ENCODE measurements at regions not wholly inside any gene's neighbourhood (a gene's known extent, or its start where the extent isn't known, plus 50 kb on each side); places are given as distances from the start of the nearest gene placed in this dataset.

GRCh38 chr11:39165021-39165420 is 2294.4 kb downstream of the LRRC4C start:
- no peak overlapping the region for H3K4me3 ChIP-seq (ENCODE audit: insufficient read depth, low read depth, low read length)
- no peaks in the 10 kb centered on the region for H3K9me3 ChIP-seq (ENCODE audit: control insufficient read depth, low read length)
- no peaks in the 10 kb centered on the region for H3K27me3 ChIP-seq (ENCODE audit: control insufficient read depth, insufficient read depth, low read length, poor library complexity, severe bottlenecking)
- no peaks in the 10 kb centered on the region for H3K4me1 ChIP-seq (ENCODE audit: control insufficient read depth, insufficient read depth, low read length)
- no peak overlapping the region for H3K27ac ChIP-seq (ENCODE audit: insufficient read depth, low read depth, low read length, poor library complexity, severe bottlenecking)
- no peaks in the 10 kb centered on the region for H3K36me3 ChIP-seq (ENCODE audit: control insufficient read depth, insufficient read depth, low read length)

GRCh38 chr11:39149214-39149613 is 2310.2 kb downstream of the LRRC4C start:
- Histone ChIP-seq H3K27me3 (ENCODE audit: control insufficient read depth, insufficient read depth, low read length, poor library complexity, severe bottlenecking) (no peaks in the 10 kb centered on the region), H3K27ac (ENCODE audit: insufficient read depth, low read depth, low read length, poor library complexity, severe bottlenecking) (no peak overlapping the region), H3K36me3 (ENCODE audit: control insufficient read depth, insufficient read depth, low read length) (no peaks in the 10 kb centered on the region), H3K4me1 (ENCODE audit: control insufficient read depth, insufficient read depth, low read length) (no peaks in the 10 kb centered on the region), H3K4me3 (ENCODE audit: insufficient read depth, low read depth, low read length) (no peak overlapping the region), H3K9me3 (ENCODE audit: control insufficient read depth, low read length) (no peaks in the 10 kb centered on the region)
- WGBS, 2 experiments = 86 to 89% methylated on average over 1 of the region's 1 CpG

GRCh38 chr11:39145346-39145745 is 2314.1 kb downstream of the LRRC4C start:
- Histone ChIP-seq H3K27ac (ENCODE audit: insufficient read depth, low read depth, low read length, poor library complexity, severe bottlenecking) (no peak overlapping the region), H3K9me3 (ENCODE audit: control insufficient read depth, low read length) (no peaks in the 10 kb centered on the region)
- 86 to 100% methylated on average over 1 of the region's 2 CpGs for WGBS, 2 experiments

GRCh38 chr11:39144351-39145130 is 2314.9 kb downstream of the LRRC4C start:
- 80 to 92% methylated on average over 2 to 3 of the region's 3 CpGs for WGBS, 2 experiments

More at GRCh38 chr11:39145346-39145745, 2314.1 kb downstream of the LRRC4C start:
- H3K4me3 ChIP-seq (ENCODE audit: insufficient read depth, low read depth, low read length) = no peak overlapping the region
- H3K27me3 ChIP-seq (ENCODE audit: control insufficient read depth, insufficient read depth, low read length, poor library complexity, severe bottlenecking) = no peaks in the 10 kb centered on the region
- H3K36me3 ChIP-seq (ENCODE audit: control insufficient read depth, insufficient read depth, low read length) = no peaks in the 10 kb centered on the region
- H3K4me1 ChIP-seq (ENCODE audit: control insufficient read depth, insufficient read depth, low read length) = no peaks in the 10 kb centered on the region

GRCh38 chr11:39139581-39139980 is 2319.9 kb downstream of the LRRC4C start:
- 89 to 100% methylated on average over 1 to 3 of the region's 3 CpGs for WGBS, 2 experiments
- Histone ChIP-seq H3K27me3 (ENCODE audit: control insufficient read depth, insufficient read depth, low read length, poor library complexity, severe bottlenecking) (no peaks in the 10 kb centered on the region), H3K9me3 (ENCODE audit: control insufficient read depth, low read length) (no peaks in the 10 kb centered on the region)

More at GRCh38 chr11:39144351-39145130, 2314.9 kb downstream of the LRRC4C start:
- no peak overlapping the region for H3K4me3 ChIP-seq (ENCODE audit: insufficient read depth, low read depth, low read length)
- no peak overlapping the region for H3K27ac ChIP-seq (ENCODE audit: insufficient read depth, low read depth, low read length, poor library complexity, severe bottlenecking)
- no peaks in the 10 kb centered on the region for H3K36me3 ChIP-seq (ENCODE audit: control insufficient read depth, insufficient read depth, low read length)
- no peaks in the 10 kb centered on the region for H3K4me1 ChIP-seq (ENCODE audit: control insufficient read depth, insufficient read depth, low read length)
- H3K9me3 ChIP-seq (ENCODE audit: control insufficient read depth, low read length) = no peaks in the 10 kb centered on the region
- no peaks in the 10 kb centered on the region for H3K27me3 ChIP-seq (ENCODE audit: control insufficient read depth, insufficient read depth, low read length, poor library complexity, severe bottlenecking)

GRCh38 chr11:39120890-39121289 is 2338.6 kb downstream of the LRRC4C start:
- Histone ChIP-seq H3K36me3 (ENCODE audit: control insufficient read depth, insufficient read depth, low read length) (no peaks in the 10 kb centered on the region), H3K4me3 (ENCODE audit: insufficient read depth, low read depth, low read length) (no peak overlapping the region), H3K27me3 (ENCODE audit: control insufficient read depth, insufficient read depth, low read length, poor library complexity, severe bottlenecking) (no peaks in the 10 kb centered on the region), H3K9me3 (ENCODE audit: control insufficient read depth, low read length) (no peaks in the 10 kb centered on the region), H3K27ac (ENCODE audit: insufficient read depth, low read depth, low read length, poor library complexity, severe bottlenecking) (no peak overlapping the region), H3K4me1 (ENCODE audit: control insufficient read depth, insufficient read depth, low read length) (no peaks in the 10 kb centered on the region)
- WGBS, 2 experiments = 95% methylated on average over 5 of the region's 5 CpGs

More at GRCh38 chr11:39139581-39139980, 2319.9 kb downstream of the LRRC4C start:
- Histone ChIP-seq H3K36me3 (ENCODE audit: control insufficient read depth, insufficient read depth, low read length) (no peaks in the 10 kb centered on the region), H3K4me3 (ENCODE audit: insufficient read depth, low read depth, low read length) (no peak overlapping the region), H3K27ac (ENCODE audit: insufficient read depth, low read depth, low read length, poor library complexity, severe bottlenecking) (no peak overlapping the region), H3K4me1 (ENCODE audit: control insufficient read depth, insufficient read depth, low read length) (no peaks in the 10 kb centered on the region)

- H3K27ac ChIP-seq (ENCODE audit: insufficient read depth, low read depth, low read length, poor library complexity, severe bottlenecking) = no peak overlapping the region
- no peaks in the 10 kb centered on the region for H3K4me1 ChIP-seq (ENCODE audit: control insufficient read depth, insufficient read depth, low read length)
- H3K27me3 ChIP-seq (ENCODE audit: control insufficient read depth, insufficient read depth, low read length, poor library complexity, severe bottlenecking) = no peaks in the 10 kb centered on the region
- H3K36me3 ChIP-seq (ENCODE audit: control insufficient read depth, insufficient read depth, low read length) = no peaks in the 10 kb centered on the region
- no peak overlapping the region for H3K4me3 ChIP-seq (ENCODE audit: insufficient read depth, low read depth, low read length)
- H3K9me3 ChIP-seq (ENCODE audit: control insufficient read depth, low read length) = no peaks in the 10 kb centered on the region
These were observed 2345.8 kb downstream of the LRRC4C start for GRCh38 chr11:39113606-39114005.

- Histone ChIP-seq H3K27me3 (ENCODE audit: control insufficient read depth, insufficient read depth, low read length, poor library complexity, severe bottlenecking) (no peaks in the 10 kb centered on the region), H3K27ac (ENCODE audit: insufficient read depth, low read depth, low read length, poor library complexity, severe bottlenecking) (no peak overlapping the region), H3K4me3 (ENCODE audit: insufficient read depth, low read depth, low read length) (no peak overlapping the region), H3K36me3 (ENCODE audit: control insufficient read depth, insufficient read depth, low read length) (no peaks in the 10 kb centered on the region), H3K9me3 (ENCODE audit: control insufficient read depth, low read length) (no peaks in the 10 kb centered on the region), H3K4me1 (ENCODE audit: control insufficient read depth, insufficient read depth, low read length) (no peaks in the 10 kb centered on the region)
- 77 to 90% methylated on average over 2 of the region's 2 CpGs for WGBS, 2 experiments
These were observed 2357.2 kb downstream of the LRRC4C start for GRCh38 chr11:39102236-39102635.

- Histone ChIP-seq H3K9me3 (ENCODE audit: control insufficient read depth, low read length) (no peaks in the 10 kb centered on the region), H3K27me3 (ENCODE audit: control insufficient read depth, insufficient read depth, low read length, poor library complexity, severe bottlenecking) (no peaks in the 10 kb centered on the region), H3K4me1 (ENCODE audit: control insufficient read depth, insufficient read depth, low read length) (no peaks in the 10 kb centered on the region), H3K36me3 (ENCODE audit: control insufficient read depth, insufficient read depth, low read length) (no peaks in the 10 kb centered on the region), H3K4me3 (ENCODE audit: insufficient read depth, low read depth, low read length) (no peak overlapping the region), H3K27ac (ENCODE audit: insufficient read depth, low read depth, low read length, poor library complexity, severe bottlenecking) (no peak overlapping the region)
- 97% methylated on average over 13 of the region's 13 CpGs for WGBS, 2 experiments
These were observed 2381.0 kb downstream of the LRRC4C start for GRCh38 chr11:39078465-39078864.

- Histone ChIP-seq H3K36me3 (ENCODE audit: control insufficient read depth, insufficient read depth, low read length) (no peaks in the 10 kb centered on the region), H3K4me3 (ENCODE audit: insufficient read depth, low read depth, low read length) (no peak overlapping the region), H3K9me3 (ENCODE audit: control insufficient read depth, low read length) (no peaks in the 10 kb centered on the region), H3K27ac (ENCODE audit: insufficient read depth, low read depth, low read length, poor library complexity, severe bottlenecking) (no peak overlapping the region), H3K4me1 (ENCODE audit: control insufficient read depth, insufficient read depth, low read length) (no peaks in the 10 kb centered on the region), H3K27me3 (ENCODE audit: control insufficient read depth, insufficient read depth, low read length, poor library complexity, severe bottlenecking) (no peaks in the 10 kb centered on the region)
These were observed 2421.8 kb downstream of the LRRC4C start for GRCh38 chr11:39037611-39038010.
